GM12892 (cell line): ENCODE measurements at regions not wholly inside any gene's neighbourhood (a gene's known extent, or its start where the extent isn't known, plus 50 kb on each side); places are given as distances from the start of the nearest gene placed in this dataset.

ENCODE experiments used
- POLR2A ChIP-seq: IDR thresholded peaks from 2 replicates; pipeline ENCODE4 v1.6.1; 2011; ENCODE audit warnings: low read depth, low read length, control low read depth
- POLR2AphosphoS5 ChIP-seq: IDR thresholded peaks from 2 replicates; pipeline ENCODE4 v1.6.1; 2011; ENCODE audit warnings: low read depth, low read length, control low read depth

DNA sequence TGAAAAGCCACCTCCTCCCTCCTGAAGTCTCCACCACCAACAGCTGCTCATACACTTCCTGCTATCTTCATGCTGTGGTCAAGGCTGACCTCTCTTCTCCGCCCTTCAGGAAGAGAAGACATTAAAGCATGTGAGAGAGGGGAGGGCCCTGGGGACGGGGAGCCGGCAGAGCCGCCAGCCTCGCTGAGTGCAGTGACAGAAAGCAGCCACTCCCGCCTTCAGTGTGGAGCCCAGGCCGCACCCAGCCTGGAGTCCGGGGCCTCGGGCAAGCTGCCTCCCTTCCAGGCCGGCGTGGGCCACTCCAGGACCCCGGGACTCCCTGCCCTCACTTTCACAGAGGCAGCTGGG, 94.7 kb upstream of the TNRC6C start:
- TF ChIP-seq POLR2AphosphoS5 (no peak), POLR2A (no peak)
